Stimulated activated naive CD4-positive, alpha-beta T cell (primary cell): ENCODE measurements at regions not wholly inside any gene's neighbourhood (a gene's known extent, or its start where the extent isn't known, plus 50 kb on each side); places are given as distances from the start of the nearest gene placed in this dataset.
"Not testable (repeated sequence)": the region's sequence is repeated elsewhere in the genome, so short reads cannot be mapped to it uniquely, and the experiment has no call there.

Source experiments
- DNase-seq, 6 experiments: peaks; one replicate each; lab custom pipeline; 2025; lab: John Stamatoyannopoulos, UW

- DNase-seq: no peak
Observed at GRCh38 chrX:137882960-137883359, 317.0 kb downstream of the ZIC3 start.

- DNase-seq: not testable (repeated sequence)
Observed at GRCh38 chrX:137884813-137885212, 318.9 kb downstream of the ZIC3 start.

GRCh38 chrX:137891431-137891830 lies 325.5 kb downstream of the ZIC3 start:
- DNase-seq: no peak

DNA sequence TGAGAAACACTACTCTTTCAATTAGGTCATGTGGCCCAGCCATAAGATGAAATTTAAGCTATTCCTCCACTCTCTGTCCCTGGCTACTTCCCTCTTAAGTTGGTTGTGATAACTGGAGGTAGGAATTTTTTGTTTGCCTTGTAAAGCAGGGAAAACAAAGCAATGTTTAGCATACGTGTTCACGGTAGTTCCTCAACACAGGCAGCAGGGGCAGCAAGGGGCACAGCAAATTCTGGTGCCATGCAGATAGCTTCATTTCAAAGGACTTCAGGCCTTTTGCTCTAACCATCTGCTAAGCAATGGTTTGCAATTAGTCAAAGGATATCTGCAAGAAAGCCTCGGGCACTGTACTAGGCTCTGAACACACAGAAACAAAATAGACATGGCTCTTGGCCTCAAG lies 330.2 kb downstream of the ZIC3 start:
- DNase-seq: no peak

DNA sequence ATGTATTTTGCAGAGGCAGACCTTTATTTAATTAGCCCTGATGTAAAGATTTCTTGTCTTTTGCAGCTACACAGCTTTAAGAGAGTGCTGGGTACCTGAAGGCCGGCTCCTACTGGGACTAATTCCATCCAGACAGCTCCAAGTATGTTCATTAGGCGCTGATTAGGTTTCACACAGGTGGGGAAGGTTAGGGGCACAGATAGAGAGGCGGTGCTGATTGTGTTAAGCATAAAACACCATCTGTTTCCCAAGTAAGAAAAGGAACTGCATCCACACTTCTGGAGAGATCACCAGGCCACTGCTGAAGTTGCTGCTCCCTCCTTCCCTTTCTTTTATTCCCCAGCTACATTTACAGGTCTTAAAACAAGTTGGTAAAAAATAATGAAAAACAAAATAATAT lies 349.5 kb downstream of the ZIC3 start:
- DNase-seq: no peak

- DNase-seq: no peak
Observed at GRCh38 chrX:137916090-137916746, 350.3 kb downstream of the ZIC3 start.

DNA sequence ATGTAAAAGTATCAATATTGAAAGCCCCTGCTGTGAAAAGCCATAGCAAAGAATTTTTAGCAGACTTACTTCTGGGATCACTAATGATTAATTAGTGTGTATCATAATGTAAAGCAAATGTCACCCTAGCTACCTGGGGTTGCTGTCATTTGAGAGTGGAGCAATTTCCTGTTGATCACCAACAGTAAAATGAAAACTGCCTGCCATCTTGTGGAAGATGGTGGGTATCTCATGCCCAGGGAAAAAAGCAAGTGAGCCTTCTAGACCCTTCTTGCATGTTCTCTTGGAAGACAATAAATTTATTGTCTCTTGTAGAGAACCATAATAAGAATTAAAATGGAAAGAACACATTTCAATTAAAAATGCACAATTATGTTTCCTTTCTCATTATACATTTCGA lies 360.2 kb downstream of the ZIC3 start:
- DNase-seq: no peak

- DNase-seq: no peak
Observed at GRCh38 chrX:137929951-137930350, 364.0 kb downstream of the ZIC3 start.

DNA sequence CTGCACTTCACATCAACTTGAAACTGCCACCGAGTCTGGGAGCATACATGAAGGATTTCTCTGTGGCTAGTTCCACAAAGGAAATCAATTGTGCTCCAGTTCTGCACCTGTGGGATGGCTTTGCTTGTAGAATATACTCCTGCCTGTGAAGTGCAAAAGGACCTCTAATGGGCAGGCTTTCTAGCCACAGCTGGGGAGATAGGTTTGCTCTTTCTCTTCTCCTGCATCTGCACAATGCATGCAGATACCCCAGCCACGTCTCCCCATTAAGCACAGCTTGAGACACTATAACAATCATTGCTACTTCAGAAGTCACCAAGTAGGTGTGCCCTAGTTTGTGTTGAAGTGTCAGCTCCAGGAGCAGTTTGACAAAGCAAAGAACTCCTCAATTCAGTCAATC lies 364.6 kb downstream of the ZIC3 start:
- no peak for DNase-seq

- DNase-seq: not testable (repeated sequence)
Observed at GRCh38 chrX:137934214-137934613, 368.3 kb downstream of the ZIC3 start.

DNA sequence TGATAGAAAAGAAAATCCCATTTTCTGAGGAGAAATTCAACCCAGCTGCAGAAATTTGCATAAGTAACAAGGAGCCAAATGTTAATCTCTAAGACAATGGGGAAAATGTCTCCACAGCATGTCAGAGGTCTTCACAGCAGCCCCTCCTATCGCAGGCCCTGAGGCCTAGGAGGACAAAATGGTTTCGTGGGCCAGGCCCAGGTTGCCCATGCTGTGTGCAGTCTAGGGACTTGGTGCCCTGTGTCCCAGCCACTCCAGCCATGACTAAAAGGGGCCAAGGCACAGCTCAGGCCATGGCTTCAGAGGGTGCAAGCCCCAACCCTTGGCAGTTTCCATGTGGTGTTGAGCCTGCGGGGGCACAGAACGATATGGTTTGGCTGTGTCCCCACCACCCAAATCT lies 369.0 kb downstream of the ZIC3 start:
- not testable (repeated sequence) for DNase-seq

GRCh38 chrX:137945470-137945869 lies 379.5 kb downstream of the ZIC3 start:
- DNase-seq: no peak

DNA sequence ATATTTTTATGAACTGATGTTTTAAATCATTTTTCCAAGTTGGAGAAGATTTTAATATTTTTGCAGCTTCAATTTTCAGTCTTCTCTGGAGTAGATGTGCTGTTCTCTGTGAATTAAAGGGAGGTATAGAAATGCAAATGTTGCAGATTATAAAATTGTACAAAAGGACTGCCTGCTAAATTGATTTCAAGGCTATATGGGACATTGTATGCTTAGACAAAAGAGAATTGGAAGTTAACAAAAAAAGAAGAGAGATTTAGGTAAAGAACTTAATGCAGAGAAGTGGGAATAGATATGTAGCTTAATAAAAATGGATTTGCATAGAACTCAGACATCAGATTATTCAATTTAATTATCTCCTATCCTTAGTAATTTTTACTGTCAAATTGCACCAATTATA lies 403.3 kb downstream of the ZIC3 start:
- DNase-seq: no peak

DNA sequence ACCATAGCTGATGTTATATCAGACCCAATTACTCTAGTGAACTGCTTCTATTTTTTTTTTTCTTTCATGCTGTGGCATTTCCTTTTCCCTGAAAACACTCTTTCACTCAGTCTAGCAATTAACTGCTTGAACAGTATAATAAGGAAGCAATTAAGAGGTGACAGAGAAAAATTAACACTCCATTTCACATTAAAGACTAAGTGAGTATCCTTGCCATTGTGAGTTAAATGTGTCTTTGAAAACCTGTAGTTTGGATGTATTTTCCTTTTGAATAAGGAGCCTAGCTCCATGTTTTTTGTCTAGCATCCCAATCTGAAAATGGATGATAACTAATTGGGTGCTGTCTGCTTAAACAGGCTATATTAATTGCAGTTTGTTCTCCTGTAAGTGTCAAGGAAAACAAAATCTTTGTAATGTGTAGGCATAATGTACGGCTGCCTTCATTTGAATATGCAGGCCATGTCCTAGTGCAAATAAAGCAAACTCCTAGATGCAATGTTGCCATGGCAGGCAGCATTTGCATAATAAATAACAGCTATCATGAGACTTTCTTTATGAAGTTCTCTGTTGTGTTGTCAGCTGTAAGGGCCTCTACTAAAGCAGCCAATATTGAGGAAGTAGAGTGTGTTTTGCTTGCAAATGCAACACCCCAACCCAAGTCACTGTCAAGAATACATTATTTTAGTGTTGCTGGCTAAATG lies 416.7 kb downstream of the ZIC3 start:
- no peak for DNase-seq

DNA sequence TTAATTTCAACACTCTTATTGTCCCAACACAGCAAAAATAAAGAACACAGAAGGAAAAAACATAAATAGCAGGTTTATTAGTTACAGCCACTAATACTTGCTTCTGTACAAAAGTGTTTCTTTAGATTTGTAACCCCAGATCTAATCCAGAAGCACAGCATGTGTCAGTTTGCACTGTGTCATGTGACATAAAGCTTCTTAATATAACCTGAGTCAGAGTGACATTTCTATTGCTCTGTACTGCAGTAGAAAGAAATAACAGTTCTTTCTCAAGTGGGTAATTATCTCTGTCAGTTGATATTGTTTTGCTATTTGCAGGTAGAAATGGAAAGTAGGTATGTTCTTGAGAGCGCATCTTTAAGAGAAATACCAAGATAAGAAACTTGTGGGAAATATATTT lies 422.5 kb downstream of the ZIC3 start:
- DNase-seq: no peak

- DNase-seq: no peak
Observed at GRCh38 chrX:137998619-137999018, 432.7 kb downstream of the ZIC3 start.

DNA sequence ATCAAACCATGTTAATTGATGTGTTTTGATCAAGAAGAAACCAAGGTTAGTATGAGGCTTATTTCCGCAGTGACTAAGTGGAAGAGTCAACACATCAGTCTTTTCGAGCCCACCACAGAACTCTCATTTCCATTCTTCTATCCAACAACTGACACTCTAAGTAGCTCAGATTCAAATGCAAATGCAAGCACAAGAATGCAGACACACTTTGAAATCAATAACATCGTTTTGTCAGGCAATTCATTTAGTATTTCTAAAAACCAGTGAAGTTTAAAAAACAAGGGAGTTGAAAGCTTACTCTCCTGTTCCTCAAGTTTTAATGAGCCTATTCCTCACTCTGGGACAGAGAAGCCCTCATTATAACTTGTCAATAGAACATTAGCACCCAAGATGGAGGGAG lies 433.1 kb downstream of the ZIC3 start:
- DNase-seq: no peak

- no peak for DNase-seq
Observed at GRCh38 chrX:137999552-137999951, 433.6 kb downstream of the ZIC3 start.

- no peak for DNase-seq
Observed at GRCh38 chrX:138001226-138001625, 435.3 kb downstream of the ZIC3 start.

DNA sequence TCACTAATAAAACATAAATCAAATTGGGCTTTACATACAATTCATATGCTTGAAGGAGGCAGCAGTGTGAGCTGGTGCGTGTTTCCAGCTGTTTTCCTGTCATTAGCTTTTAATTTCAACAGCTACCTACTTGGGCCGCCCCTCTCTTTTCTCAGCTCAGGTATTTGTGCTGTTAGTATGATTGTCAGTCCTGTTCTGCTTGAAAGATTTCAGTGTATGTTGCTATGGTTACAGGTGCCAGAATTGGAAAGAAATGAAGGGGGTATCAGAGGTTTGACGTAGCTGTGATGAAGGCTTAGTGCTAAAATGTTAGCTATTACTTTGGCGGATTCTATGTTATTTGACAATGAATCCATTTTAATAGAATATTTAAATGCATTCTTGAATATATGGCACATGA lies 440.3 kb downstream of the ZIC3 start:
- DNase-seq: no peak

DNA sequence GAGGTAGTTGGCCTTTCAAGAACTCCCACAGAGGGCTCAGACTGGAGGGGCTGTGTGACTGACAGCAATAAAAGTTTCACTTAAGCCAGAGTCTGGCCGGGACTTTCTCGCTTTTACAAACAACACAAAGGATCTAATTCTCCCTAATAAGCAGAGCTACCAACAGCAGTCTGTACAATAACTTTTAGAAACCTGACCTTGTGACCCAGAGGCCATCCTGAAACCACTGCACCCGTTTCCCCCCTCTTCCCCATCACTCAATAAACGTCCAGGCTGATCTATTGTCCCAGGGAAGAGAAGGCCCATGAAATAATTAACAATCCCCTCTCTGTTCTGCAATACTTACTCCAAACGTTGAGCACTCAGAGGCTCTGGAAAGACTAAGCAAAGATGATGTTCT lies 442.4 kb downstream of the ZIC3 start:
- DNase-seq: no peak

DNA sequence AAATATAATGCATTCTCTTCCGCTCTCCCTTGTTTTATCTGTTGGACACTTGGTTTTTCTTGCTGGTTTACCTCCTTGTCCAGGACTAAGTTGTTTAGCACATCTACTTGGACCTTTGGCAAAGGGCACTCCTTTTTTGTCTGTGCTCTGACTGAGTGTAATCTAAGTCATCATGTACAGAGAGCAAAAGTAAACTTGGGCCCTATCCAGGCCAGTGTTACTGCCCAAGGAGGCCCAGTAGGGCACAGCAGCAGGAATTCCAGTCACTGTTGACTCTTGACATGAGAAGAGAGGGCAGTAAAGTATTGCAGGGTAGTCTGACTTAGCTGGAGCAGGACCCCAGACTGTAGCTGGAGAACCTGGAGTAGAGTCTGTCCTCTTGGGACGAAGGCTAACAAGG lies 445.5 kb downstream of the ZIC3 start:
- no peak for DNase-seq

DNA sequence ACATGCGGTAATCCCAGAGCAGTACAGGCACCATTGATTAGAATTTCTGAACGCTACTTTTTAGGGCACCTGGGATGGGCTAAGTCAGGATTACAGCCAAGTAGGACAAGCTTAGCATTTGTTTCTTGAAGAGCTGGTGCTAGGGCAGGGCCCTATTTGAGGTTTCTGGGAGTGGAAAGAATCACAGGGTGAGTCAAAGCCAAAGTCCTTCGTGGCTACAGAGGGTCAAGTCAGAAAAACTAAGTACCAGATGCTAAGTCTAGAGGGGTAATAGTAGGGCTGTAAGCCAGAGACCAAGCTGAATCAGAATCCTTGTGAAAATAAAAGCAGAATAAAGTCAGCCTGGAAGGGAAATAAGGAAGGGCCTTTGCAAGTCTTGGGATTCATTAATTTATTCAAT lies 448.6 kb downstream of the ZIC3 start:
- DNase-seq: no peak
